Activated CD4-positive, alpha-beta T cell treated with anti-CD3 and anti-CD28 coated beads, Interleukin-2, amount 50 U/mL, for 48 hours (primary cell): ENCODE measurements at regions not wholly inside any gene's neighbourhood (a gene's known extent, or its start where the extent isn't known, plus 50 kb on each side); places are given as distances from the start of the nearest gene placed in this dataset.

Source experiments
- DNase-seq, 2 experiments: peaks; one replicate each; pipeline ENCODE4 v3.0.0-alpha.2; 2020

- no peak for DNase-seq
Measured at GRCh38 chr15:61318802-61319525, 89.9 kb upstream of the RORA start.

- no peak for DNase-seq
Measured at GRCh38 chr15:61318301-61318700, 89.2 kb upstream of the RORA start.

GRCh38 chr15:61315471-61315870 lies 86.4 kb upstream of the RORA start:
- no peak for DNase-seq

- no peak for DNase-seq
Measured at GRCh38 chr15:61314427-61314826, 85.3 kb upstream of the RORA start.

- DNase-seq: no peak
Measured at GRCh38 chr15:61309617-61310016, 80.5 kb upstream of the RORA start.

- DNase-seq: no peak
Measured at GRCh38 chr15:61309031-61309511, 80.0 kb upstream of the RORA start.

- DNase-seq: no peak
Measured at GRCh38 chr15:61308437-61308836, 79.3 kb upstream of the RORA start.

- DNase-seq: no peak
Measured at GRCh38 chr15:61307474-61307873, 78.4 kb upstream of the RORA start.

GRCh38 chr15:61301701-61302100 lies 72.6 kb upstream of the RORA start:
- DNase-seq: no peak

- DNase-seq: no peak
Measured at GRCh38 chr15:61299075-61299763, 70.1 kb upstream of the RORA start.

GRCh38 chr15:61295239-61295638 lies 66.1 kb upstream of the RORA start:
- DNase-seq: no peak

- DNase-seq: no peak
Measured at GRCh38 chr15:61282661-61283060, 53.6 kb upstream of the RORA start.

GRCh38 chr15:61281328-61281727 lies 52.2 kb upstream of the RORA start:
- no peak for DNase-seq
